Chondrocyte (in vitro differentiated cells): ENCODE measurements at regions not wholly inside any gene's neighbourhood (a gene's known extent, or its start where the extent isn't known, plus 50 kb on each side); places are given as distances from the start of the nearest gene placed in this dataset.
"Not testable (repeated sequence)": the region's sequence is repeated elsewhere in the genome, so short reads cannot be mapped to it uniquely, and the experiment has no call there.

ENCODE experiments used
- DNase-seq: peaks from one replicate; pipeline ENCODE4 v3.0.0; 2021; ENCODE audit warnings: mixed read lengths, low spot score
- H3K27ac Mint-ChIP-seq: one replicate; pipeline ENCODE4 v1.8.0; 2021; ENCODE audit warnings: mild to moderate bottlenecking, moderate library complexity, mixed read lengths; ENCODE audit not compliant: unreplicated experiment
- H3K27me3 Mint-ChIP-seq: 2 replicates; pipeline ENCODE4 v1.8.0; 2021; ENCODE audit warnings: low read depth, mixed read lengths
- H3K36me3 Mint-ChIP-seq: 2 replicates; pipeline ENCODE4 v1.8.0; 2021; ENCODE audit warnings: low read depth, mixed read lengths
- H3K4me1 Mint-ChIP-seq: 2 replicates; pipeline ENCODE4 v1.8.0; 2021; ENCODE audit warnings: low read depth, mild to moderate bottlenecking, mixed read lengths
- H3K4me3 Mint-ChIP-seq: one replicate; pipeline ENCODE4 v1.8.0; 2021; ENCODE audit warnings: mild to moderate bottlenecking, moderate library complexity, mixed read lengths; ENCODE audit not compliant: unreplicated experiment
- H3K9me3 Mint-ChIP-seq: 2 replicates; pipeline ENCODE4 v1.8.0; 2021; ENCODE audit warnings: low read depth, mixed read lengths
- TF ChIP-seq, protein P1 (sequence below): fragments of 200-600 bp; sonication (generic); IDR thresholded peaks from 2 replicates; pipeline ENCODE4 v1.5.0; 2021; ENCODE audit warnings: antibody characterized with exemption, mild to moderate bottlenecking, moderate library complexity

DNA sequence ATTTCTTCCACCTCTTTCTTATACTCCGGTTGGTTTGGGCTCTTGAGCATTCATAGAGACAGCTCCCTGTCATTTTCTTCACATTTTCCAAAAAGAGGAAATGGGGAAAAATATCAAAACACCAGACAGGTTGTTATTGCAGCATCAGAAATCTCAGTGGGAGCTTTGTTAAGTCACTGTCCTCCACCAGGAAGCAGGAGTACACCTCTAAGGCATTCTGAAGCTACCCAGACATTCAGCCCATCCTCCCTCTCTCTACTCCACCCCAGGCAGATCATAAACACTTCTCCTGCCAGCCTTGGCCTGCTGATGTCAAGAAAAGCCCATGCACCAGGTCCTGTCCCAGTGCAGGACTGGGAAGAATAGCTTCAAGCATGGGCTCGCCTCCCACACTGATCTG lies 1198.3 kb downstream of the VRK1 start:
- no peak overlapping the region for H3K4me3 Mint-ChIP-seq

GRCh38 chr14:98006008-98006407 lies 1208.8 kb downstream of the VRK1 start:
- TF ChIP-seq, protein P1, sequence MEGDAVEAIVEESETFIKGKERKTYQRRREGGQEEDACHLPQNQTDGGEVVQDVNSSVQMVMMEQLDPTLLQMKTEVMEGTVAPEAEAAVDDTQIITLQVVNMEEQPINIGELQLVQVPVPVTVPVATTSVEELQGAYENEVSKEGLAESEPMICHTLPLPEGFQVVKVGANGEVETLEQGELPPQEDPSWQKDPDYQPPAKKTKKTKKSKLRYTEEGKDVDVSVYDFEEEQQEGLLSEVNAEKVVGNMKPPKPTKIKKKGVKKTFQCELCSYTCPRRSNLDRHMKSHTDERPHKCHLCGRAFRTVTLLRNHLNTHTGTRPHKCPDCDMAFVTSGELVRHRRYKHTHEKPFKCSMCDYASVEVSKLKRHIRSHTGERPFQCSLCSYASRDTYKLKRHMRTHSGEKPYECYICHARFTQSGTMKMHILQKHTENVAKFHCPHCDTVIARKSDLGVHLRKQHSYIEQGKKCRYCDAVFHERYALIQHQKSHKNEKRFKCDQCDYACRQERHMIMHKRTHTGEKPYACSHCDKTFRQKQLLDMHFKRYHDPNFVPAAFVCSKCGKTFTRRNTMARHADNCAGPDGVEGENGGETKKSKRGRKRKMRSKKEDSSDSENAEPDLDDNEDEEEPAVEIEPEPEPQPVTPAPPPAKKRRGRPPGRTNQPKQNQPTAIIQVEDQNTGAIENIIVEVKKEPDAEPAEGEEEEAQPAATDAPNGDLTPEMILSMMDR: no peak
- Mint-ChIP-seq H3K4me3 (no peak overlapping the region), H3K4me1 (no peaks in the 10 kb centered on the region), H3K9me3 (no peaks in the 10 kb centered on the region), H3K27ac (no peak overlapping the region), H3K36me3 (no peaks in the 10 kb centered on the region), H3K27me3 (peaks cover 2% of the 10 kb centered on the region)
- DNase-seq: no peak

More for the DNA sequence above, 1198.3 kb downstream of the VRK1 start:
- no peaks in the 10 kb centered on the region for H3K4me1 Mint-ChIP-seq
- DNase-seq: no peak
- no peak overlapping the region for H3K27ac Mint-ChIP-seq
- H3K9me3 Mint-ChIP-seq: peaks cover 5% of the 10 kb centered on the region
- TF ChIP-seq, protein P1: no peak
- no peaks in the 10 kb centered on the region for H3K36me3 Mint-ChIP-seq
- peaks cover 7% of the 10 kb centered on the region for H3K27me3 Mint-ChIP-seq

- H3K27me3 Mint-ChIP-seq: no peaks in the 10 kb centered on the region
- H3K36me3 Mint-ChIP-seq: no peaks in the 10 kb centered on the region
- H3K9me3 Mint-ChIP-seq: no peaks in the 10 kb centered on the region
- no peaks in the 10 kb centered on the region for H3K4me1 Mint-ChIP-seq
- H3K4me3 Mint-ChIP-seq: no peak overlapping the region
- TF ChIP-seq, protein P1: no peak
- no peak for DNase-seq
- no peak overlapping the region for H3K27ac Mint-ChIP-seq
Measured at GRCh38 chr14:98008381-98009113, 1211.4 kb downstream of the VRK1 start.

DNA sequence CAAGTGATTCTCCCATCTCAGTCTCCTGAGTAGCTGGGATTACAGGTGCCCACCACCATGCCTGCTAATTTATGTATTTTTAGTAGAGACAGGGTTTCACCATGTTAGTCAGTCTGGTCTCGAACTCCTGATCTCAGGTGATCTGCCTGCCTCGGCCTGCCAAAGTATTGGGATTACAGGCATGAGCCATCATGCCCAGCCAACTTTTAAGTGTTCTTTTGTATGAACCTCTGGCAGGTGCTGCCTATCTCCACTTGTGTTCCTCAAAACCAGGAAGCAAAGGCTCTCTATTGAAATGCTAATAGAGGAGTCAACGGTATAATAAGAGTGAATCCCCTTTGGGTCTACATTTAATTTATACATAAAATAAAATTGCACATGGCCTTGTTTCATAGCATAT lies 1212.0 kb downstream of the VRK1 start:
- H3K4me3 Mint-ChIP-seq, H3K27me3 Mint-ChIP-seq, DNase-seq, H3K9me3 Mint-ChIP-seq, H3K36me3 Mint-ChIP-seq, H3K27ac Mint-ChIP-seq, H3K4me1 Mint-ChIP-seq: not testable (repeated sequence)

DNA sequence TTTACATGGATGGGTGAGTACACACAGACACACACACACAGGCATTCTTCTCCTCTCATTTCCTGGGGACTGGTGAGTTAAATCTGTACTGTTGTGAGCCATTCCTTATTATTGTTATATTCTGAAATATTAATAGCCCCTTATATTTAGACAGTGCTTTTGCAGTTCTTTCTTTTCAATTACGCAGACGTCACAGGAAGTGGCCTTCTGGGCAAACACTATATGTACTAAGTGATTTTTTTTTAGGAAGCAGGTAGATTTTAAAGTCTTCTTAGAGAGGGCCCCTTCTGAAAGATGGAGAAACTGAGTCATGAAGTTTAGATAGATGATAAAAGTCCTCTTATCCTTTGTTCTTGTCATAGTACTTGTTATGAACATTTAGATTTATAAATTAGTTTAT lies 1213.6 kb downstream of the VRK1 start:
- no peaks in the 10 kb centered on the region for H3K9me3 Mint-ChIP-seq
- no peaks in the 10 kb centered on the region for H3K27me3 Mint-ChIP-seq

More for the DNA sequence above, 1213.6 kb downstream of the VRK1 start:
- TF ChIP-seq, protein P1: no peak
- no peak for DNase-seq
- Mint-ChIP-seq H3K27ac (no peak overlapping the region), H3K4me1 (no peaks in the 10 kb centered on the region), H3K36me3 (no peaks in the 10 kb centered on the region), H3K4me3 (no peak overlapping the region)
